Gastroesophageal sphincter (tissue), 4 donors: ENCODE measurements at regions not wholly inside any gene's neighbourhood (a gene's known extent, or its start where the extent isn't known, plus 50 kb on each side); places are given as distances from the start of the nearest gene placed in this dataset.

Source experiments
- ATAC-seq: fragments of 150-250 bp; one replicate; pipeline ENCODE4 v1.9.1; 2016; ENCODE audit warnings: mild to moderate bottlenecking, moderate library complexity
- H3K27ac ChIP-seq, 4 donors: fragments of 200-600 bp; sonication (generic) in 3 of 4; 1 replicate in 3 of 4; 2 replicates in 1 of 4; pipeline ENCODE4 v1.5.1; 2016 to 2019
- H3K27me3 ChIP-seq: fragments of 200-600 bp; sonication (generic); one replicate; pipeline ENCODE4 v1.5.1; 2019
- H3K36me3 ChIP-seq, 2 donors: fragments of 200-600 bp; sonication (generic); one replicate each; pipeline ENCODE4 v1.5.1; 2019; ENCODE audit warnings: control low read depth in 1 of 2
- H3K4me1 ChIP-seq, 3 donors: fragments of 200-600 bp; sonication (generic); 1 replicate in 2 of 3; 2 replicates in 1 of 3; pipeline ENCODE4 v1.5.1; 2016 to 2019; ENCODE audit warnings: control low read depth in 2 of 3
- H3K4me3 ChIP-seq, 2 donors: fragments of 200-600 bp; sonication (generic); one replicate each; pipeline ENCODE4 v1.5.1; 2019; ENCODE audit warnings: mild to moderate bottlenecking in 1 of 2, moderate library complexity in 1 of 2
- H3K9me3 ChIP-seq, 3 donors: fragments of 200-600 bp; sonication (generic); one replicate each; pipeline ENCODE4 v1.5.1; 2017 to 2019; ENCODE audit warnings: control low read depth in 2 of 3
- EP300 ChIP-seq: sonication (generic); formaldehyde crosslinking; IDR thresholded peaks from one replicate; pipeline ENCODE4 v1.6.1; 2017; ENCODE audit warnings: antibody characterized with exemption, mild to moderate bottlenecking
- POLR2A ChIP-seq, 2 donors: fragments of 450-650 bp; IDR thresholded peaks; one replicate each; pipeline ENCODE4 v1.6.1; 2017; ENCODE audit warnings: antibody characterized with exemption in 2 of 2, mild to moderate bottlenecking in 2 of 2, moderate library complexity in 1 of 2
- POLR2AphosphoS5 ChIP-seq: sonication (generic); formaldehyde crosslinking; IDR thresholded peaks from one replicate; pipeline ENCODE4 v1.6.1; 2017; ENCODE audit warnings: antibody characterized with exemption
- WGBS, 2 donors: methylation state at CpG; one replicate each; pipeline ENCODE4 v1.1.5; 2018; ENCODE audit warnings: low coverage in 1 of 2; 5-methylcytosine and 5-hydroxymethylcytosine counted together
- TF ChIP-seq, protein P1 (sequence below), 4 experiments: fragments of 200-600 bp in 2 of 4; fragments of 450-650 bp in 2 of 4; sonication (generic) in 1 of 4; IDR thresholded peaks; one replicate each; pipeline ENCODE4 v1.5.1; 2017 to 2019; ENCODE audit warnings: antibody characterized with exemption in 4 of 4, mild to moderate bottlenecking in 2 of 4, moderate library complexity in 2 of 4

DNA sequence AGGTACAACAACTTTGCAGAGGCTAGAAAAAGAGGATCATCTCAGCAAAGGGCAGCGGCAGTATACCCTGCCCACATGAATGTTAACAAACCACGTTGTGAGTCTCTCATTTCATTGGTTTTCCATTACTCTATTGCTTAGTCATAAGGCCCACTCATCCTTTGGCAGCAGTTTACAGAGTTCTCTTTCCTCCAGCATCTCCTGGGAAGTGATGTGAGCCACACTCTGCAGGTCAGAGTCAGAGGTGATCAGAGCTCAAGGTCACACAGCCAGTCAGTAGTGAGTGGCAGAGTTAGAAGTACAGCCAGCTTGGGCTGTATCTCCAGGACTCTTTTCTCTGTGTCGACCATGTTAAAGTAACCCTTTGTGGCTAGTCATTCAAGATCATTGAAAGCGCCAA, 599.6 kb upstream of the GRAMD2B start:
- ATAC-seq: no peak
- 81 to 87% methylated on average over 3 to 4 of the region's 4 CpGs for WGBS, 2 donors

DNA sequence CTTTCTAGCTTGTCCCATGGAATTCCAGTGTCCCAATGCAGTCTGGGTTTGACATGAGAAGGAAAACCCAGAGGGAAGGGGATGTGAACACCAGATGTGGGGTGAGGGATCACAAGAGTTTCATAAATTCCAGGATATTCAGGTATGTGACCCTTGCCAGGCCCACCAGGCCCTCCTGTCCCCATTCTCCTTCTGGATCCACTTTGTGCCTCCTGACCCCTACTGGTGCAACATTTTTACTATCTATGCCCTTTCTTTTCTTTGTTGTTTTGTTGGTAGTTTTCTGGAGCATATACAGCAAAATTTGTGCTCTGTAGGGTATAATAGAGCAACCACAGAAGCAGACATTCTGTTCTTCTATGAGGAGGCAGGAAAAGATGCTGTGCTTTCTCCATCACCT, 597.0 kb upstream of the GRAMD2B start:
- H3K4me1 ChIP-seq: no peaks in the 10 kb centered on the region
- H3K4me3 ChIP-seq: no peak overlapping the region
- ATAC-seq: no peak

More for the DNA sequence above, 599.6 kb upstream of the GRAMD2B start:
- H3K4me1 ChIP-seq: no peaks in the 10 kb centered on the region
- no peaks in the 10 kb centered on the region for H3K27me3 ChIP-seq
- H3K9me3 ChIP-seq: no peaks in the 10 kb centered on the region
- H3K4me3 ChIP-seq: no peak overlapping the region
- TF ChIP-seq POLR2AphosphoS5 (no peak), POLR2A (IDR thresholded peaks at IDR 0.05) (no peak), EP300 (no peak)
- TF ChIP-seq, protein P1, sequence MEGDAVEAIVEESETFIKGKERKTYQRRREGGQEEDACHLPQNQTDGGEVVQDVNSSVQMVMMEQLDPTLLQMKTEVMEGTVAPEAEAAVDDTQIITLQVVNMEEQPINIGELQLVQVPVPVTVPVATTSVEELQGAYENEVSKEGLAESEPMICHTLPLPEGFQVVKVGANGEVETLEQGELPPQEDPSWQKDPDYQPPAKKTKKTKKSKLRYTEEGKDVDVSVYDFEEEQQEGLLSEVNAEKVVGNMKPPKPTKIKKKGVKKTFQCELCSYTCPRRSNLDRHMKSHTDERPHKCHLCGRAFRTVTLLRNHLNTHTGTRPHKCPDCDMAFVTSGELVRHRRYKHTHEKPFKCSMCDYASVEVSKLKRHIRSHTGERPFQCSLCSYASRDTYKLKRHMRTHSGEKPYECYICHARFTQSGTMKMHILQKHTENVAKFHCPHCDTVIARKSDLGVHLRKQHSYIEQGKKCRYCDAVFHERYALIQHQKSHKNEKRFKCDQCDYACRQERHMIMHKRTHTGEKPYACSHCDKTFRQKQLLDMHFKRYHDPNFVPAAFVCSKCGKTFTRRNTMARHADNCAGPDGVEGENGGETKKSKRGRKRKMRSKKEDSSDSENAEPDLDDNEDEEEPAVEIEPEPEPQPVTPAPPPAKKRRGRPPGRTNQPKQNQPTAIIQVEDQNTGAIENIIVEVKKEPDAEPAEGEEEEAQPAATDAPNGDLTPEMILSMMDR (IDR thresholded peaks at IDR 0.05): no peak
- no peak overlapping the region for H3K27ac ChIP-seq
- H3K36me3 ChIP-seq: no peaks in the 10 kb centered on the region

DNA sequence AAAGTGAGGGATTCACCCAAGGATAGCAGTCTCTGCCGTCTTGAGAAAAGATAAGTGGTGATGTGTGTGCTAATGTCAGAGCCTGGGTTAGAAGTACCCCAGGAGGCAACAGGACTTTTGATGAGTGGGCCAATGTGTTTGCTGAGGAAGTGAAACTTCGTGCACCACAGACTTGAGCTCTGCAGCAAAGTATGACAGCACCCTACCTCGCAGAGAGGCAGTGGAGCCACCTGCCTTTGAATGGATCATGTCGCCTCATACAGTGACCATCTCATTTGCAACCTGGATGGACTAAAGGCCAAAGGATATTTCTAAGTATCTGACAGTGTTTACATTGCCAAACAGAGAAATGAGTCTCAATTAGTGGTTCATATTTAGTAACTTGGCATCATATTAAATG, 593.9 kb upstream of the GRAMD2B start:
- Histone ChIP-seq H3K36me3 (no peaks in the 10 kb centered on the region), H3K27ac (no peak overlapping the region), H3K27me3 (no peaks in the 10 kb centered on the region), H3K9me3 (no peaks in the 10 kb centered on the region), H3K4me3 (no peak overlapping the region), H3K4me1 (peaks cover 0 to 15% (median 0%) of the 10 kb centered on the region in 3 donors)
- no peak for ATAC-seq
- 84 to 87% methylated on average over 3 to 4 of the region's 4 CpGs for WGBS, 2 donors
- no peak for TF ChIP-seq POLR2A (IDR thresholded peaks at IDR 0.05)
- TF ChIP-seq POLR2AphosphoS5: no peak
- TF ChIP-seq, protein P1 (IDR thresholded peaks at IDR 0.05): no peak
- no peak for TF ChIP-seq EP300

More for the DNA sequence above, 597.0 kb upstream of the GRAMD2B start:
- TF ChIP-seq, protein P1 (IDR thresholded peaks at IDR 0.05): no peak
- TF ChIP-seq POLR2AphosphoS5: no peak
- no peak for TF ChIP-seq POLR2A (IDR thresholded peaks at IDR 0.05)
- no peak for TF ChIP-seq EP300
- no peaks in the 10 kb centered on the region for H3K36me3 ChIP-seq
- no peaks in the 10 kb centered on the region for H3K27me3 ChIP-seq
- no peaks in the 10 kb centered on the region for H3K9me3 ChIP-seq
- no peak overlapping the region for H3K27ac ChIP-seq

DNA sequence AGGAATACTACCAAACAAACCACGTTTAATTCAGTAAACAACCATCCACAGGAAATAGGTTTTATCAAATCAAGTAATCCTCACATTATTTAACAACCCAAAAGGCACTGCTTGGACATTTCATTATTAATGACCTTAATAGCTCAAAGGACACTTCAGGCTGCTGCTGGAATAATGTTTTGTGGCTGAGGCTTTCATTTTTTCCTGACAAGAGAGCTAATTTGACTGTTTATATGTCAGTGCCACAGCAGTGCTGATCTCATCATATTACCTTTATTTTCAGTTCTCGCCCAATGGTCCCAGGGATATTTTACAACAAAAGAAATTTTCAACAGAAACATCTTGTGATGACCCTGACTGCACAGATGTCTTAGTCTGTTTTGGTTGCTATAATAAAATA, 589.8 kb upstream of the GRAMD2B start:
- Histone ChIP-seq H3K27ac (no peak overlapping the region), H3K4me1 (peaks cover 0 to 30% (median 0%) of the 10 kb centered on the region in 3 donors), H3K27me3 (no peaks in the 10 kb centered on the region), H3K4me3 (no peak overlapping the region), H3K9me3 (no peaks in the 10 kb centered on the region), H3K36me3 (no peaks in the 10 kb centered on the region)
- 38 to 39% methylated on average over 2 of the region's 2 CpGs for WGBS, 2 donors
- TF ChIP-seq EP300 (no peak), POLR2A (IDR thresholded peaks at IDR 0.05) (no peak), POLR2AphosphoS5 (no peak)
- TF ChIP-seq, protein P1 (IDR thresholded peaks at IDR 0.05): no peak
- no peak for ATAC-seq

DNA sequence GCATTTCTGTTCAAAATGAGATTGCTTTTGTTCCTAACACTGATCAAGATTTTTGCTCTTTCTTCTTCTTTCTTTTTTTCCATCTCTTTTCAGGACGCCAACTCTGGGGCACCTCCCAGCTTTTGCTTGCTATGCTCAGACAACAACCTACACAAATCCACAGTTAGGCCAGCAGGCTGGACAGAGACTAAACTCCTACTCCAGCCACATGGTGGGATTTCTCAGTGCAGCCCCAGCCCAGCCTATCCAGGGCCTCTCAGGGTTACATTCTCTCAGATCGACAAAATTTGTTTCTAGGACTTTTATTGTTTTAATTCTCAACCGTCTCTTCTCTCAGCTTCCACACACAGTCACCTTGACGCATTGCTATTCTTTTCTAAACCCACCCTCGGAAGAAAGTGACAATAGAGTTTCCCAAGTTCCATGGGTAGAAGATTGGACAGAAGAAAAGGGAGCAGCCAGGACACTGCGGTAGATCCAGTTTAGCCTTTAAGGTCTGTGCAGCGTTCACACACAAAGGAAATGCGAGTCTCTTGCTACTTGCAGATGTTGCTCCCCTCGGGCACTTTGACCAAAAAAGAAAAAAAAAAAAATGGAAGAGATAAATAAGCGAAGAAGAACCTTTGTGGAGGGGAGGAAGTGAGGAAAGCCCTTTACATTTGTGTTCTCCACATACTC, 588.6 kb upstream of the GRAMD2B start:
- Histone ChIP-seq H3K4me3 (no peak overlapping the region), H3K36me3 (no peaks in the 10 kb centered on the region), H3K27ac (no peak overlapping the region), H3K27me3 (no peaks in the 10 kb centered on the region), H3K9me3 (no peaks in the 10 kb centered on the region), H3K4me1 (peaks cover 0 to 30% (median 0%) of the 10 kb centered on the region in 3 donors)
- WGBS, 2 donors: 89 to 93% methylated on average over 4 to 10 of the region's 10 CpGs
- ATAC-seq: no peak
- TF ChIP-seq EP300: no peak
- TF ChIP-seq, protein P1 (IDR thresholded peaks at IDR 0.05): no peak
- no peak for TF ChIP-seq POLR2A (IDR thresholded peaks at IDR 0.05)
- no peak for TF ChIP-seq POLR2AphosphoS5
